IMR-90 (cell line): ENCODE measurements at regions not wholly inside any gene's neighbourhood (a gene's known extent, or its start where the extent isn't known, plus 50 kb on each side); places are given as distances from the start of the nearest gene placed in this dataset.

Experiments
- CTCF ChIP-seq: conservative IDR thresholded peaks from 2 replicates; pipeline ENCODE4 v1.5.1; 2012; ENCODE audit warnings: mild to moderate bottlenecking, low read depth, low read length, improper control_type of control experiment
- MAFK ChIP-seq: IDR thresholded peaks from 2 replicates; pipeline ENCODE4 v1.6.1; 2012; ENCODE audit warnings: low read depth, low read length, improper control_type of control experiment
- POLR2A ChIP-seq: IDR thresholded peaks from 2 replicates; pipeline ENCODE4 v1.6.1; 2012; ENCODE audit warnings: mild to moderate bottlenecking, low read depth, low read length

GRCh38 chr1:194419721-194420120, 1233.3 kb upstream of the B3GALT2 start:
- no peak for TF ChIP-seq CTCF
- no peak for TF ChIP-seq POLR2A
- no peak for TF ChIP-seq MAFK
